ENCODE measurements at regions not wholly inside any gene's neighbourhood (a gene's known extent, or its start where the extent isn't known, plus 50 kb on each side); places are given as distances from the start of the nearest gene placed in this dataset.

- TF ChIP-seq ZFP30 (CRISPR knock-in tag; IDR thresholded peaks at IDR 0.05) (no peak), ARNTL (CRISPR knock-in tag; IDR thresholded peaks at IDR 0.05; ENCODE audit: borderline replicate concordance, low read depth) (no peak), TOX (CRISPR knock-in tag; IDR thresholded peaks at IDR 0.05; ENCODE audit: borderline replicate concordance) (no peak), PATZ1 (CRISPR knock-in tag; IDR thresholded peaks at IDR 0.05; ENCODE audit: borderline replicate concordance) (no peak), RARB (CRISPR knock-in tag; IDR thresholded peaks at IDR 0.05) (no peak), CREB5 (CRISPR knock-in tag; IDR thresholded peaks at IDR 0.05; ENCODE audit: low read depth) (no peak), ESRRG (CRISPR knock-in tag; IDR thresholded peaks at IDR 0.05) (no peak), ZNF565 (CRISPR knock-in tag; conservative IDR thresholded peaks at IDR 0.05; ENCODE audit: low read depth) (no peak), ZNF8 (CRISPR knock-in tag; IDR thresholded peaks at IDR 0.05) (no peak), ZC3H10 (CRISPR knock-in tag; IDR thresholded peaks at IDR 0.05) (no peak), BACH2 (CRISPR knock-in tag; IDR thresholded peaks at IDR 0.05; ENCODE audit: borderline replicate concordance) (no peak), PPARA (CRISPR knock-in tag; IDR thresholded peaks at IDR 0.05; ENCODE audit: borderline replicate concordance) (no peak)
These were observed 1150.9 kb downstream of the RPIA start for GRCh38 chr2:89842180-89842908.
